GM21528 (cell line): ENCODE measurements at regions not wholly inside any gene's neighbourhood (a gene's known extent, or its start where the extent isn't known, plus 50 kb on each side); places are given as distances from the start of the nearest gene placed in this dataset.

ENCODE experiments used
- ATAC-seq: cut with Tn5 transposase; IDR thresholded peaks from one replicate; pipeline ENCODE4 v1.9.1; 2021; ENCODE audit warnings: mild to moderate bottlenecking, moderate library complexity; ENCODE audit not compliant: unreplicated experiment, low FRiP score

DNA sequence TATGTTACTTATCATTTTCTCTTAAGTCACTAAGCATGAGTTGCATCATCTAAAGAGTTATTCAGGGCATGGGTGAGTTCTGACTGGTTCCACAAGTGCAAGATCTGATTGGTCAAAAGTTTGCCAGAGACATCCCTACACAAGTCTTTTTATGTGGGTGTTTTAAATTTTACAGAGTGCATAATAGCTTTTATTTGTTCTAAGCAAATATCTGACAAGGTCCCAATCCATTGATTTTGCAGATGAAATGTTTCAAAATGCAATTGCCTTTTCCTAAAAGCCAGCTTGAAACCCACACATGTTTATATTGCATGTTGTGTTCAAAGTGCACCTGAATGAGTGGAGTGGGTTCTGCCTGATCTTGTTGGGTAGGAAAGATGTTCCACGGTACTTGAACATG, 101.7 kb upstream of the PAX6 start:
- ATAC-seq: no peak

- ATAC-seq: no peak
Measured at GRCh38 chr11:31910950-31911576, 99.9 kb upstream of the PAX6 start.

- no peak for ATAC-seq
Measured at GRCh38 chr11:31903225-31904074, 92.3 kb upstream of the PAX6 start.

- no peak for ATAC-seq
Measured at GRCh38 chr11:31902706-31903105, 91.6 kb upstream of the PAX6 start.

DNA sequence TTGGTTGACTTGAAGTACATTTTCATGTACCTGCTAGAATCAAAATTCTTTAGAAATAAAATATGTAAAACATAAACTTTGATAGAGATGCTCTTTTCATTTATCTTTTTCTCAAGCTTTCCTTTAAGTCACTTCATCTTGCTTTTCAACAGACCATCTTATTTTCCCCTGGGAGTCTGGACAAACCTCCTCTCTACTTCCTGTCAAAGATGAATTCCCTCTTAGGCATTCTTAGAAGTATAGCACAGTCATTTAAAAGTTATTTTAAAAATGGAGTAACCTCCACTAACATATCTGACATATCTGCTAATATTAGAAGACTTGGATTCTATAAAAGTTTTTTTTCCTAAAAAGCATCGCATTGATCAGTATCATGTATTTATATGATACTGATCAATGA, 84.8 kb upstream of the PAX6 start:
- no peak for ATAC-seq

GRCh38 chr11:31887180-31887579, 76.1 kb upstream of the PAX6 start:
- ATAC-seq: no peak

GRCh38 chr11:31884080-31884479, 73.0 kb upstream of the PAX6 start:
- ATAC-seq: no peak

GRCh38 chr11:31883435-31883834, 72.3 kb upstream of the PAX6 start:
- ATAC-seq: no peak

GRCh38 chr11:31882951-31883392, 71.8 kb upstream of the PAX6 start:
- ATAC-seq: no peak

DNA sequence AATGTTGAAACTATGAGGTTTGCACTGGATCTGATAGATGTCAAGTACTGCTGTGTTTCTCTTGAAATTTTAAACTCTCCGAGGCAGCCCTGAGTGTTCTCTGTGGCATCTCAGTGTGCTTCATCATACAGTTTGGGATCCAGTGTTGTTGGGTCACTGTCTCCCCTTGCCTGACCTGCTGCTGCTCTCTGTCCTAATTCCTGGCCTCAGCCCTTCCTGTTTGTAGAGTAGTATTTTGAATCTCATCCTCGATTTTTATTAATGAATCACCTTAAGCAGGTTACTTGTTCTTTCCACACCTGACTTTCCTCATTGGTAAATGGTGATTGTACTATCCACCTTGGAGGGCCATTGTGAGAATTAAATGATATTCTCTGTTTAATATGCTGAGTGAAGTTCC, 70.7 kb upstream of the PAX6 start:
- ATAC-seq: no peak

DNA sequence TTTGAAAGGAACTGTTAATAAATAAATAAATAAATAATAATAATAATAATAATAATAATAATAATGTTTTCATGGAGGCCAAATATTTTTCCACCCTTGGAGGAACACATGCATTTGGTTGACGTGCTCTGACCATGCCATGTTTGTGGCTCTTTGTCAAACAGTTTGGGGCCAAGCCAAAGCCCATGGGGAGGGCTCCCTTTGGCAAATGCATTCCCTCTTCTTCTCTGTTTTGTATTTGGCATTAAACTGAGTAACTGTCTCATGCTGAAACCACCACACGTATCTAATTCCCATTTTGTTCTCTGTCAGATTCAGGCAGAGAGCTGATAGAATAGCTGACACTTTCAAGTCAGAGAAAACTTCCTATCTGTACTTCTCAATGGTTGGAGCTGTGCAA, 68.6 kb upstream of the PAX6 start:
- ATAC-seq: no peak

DNA sequence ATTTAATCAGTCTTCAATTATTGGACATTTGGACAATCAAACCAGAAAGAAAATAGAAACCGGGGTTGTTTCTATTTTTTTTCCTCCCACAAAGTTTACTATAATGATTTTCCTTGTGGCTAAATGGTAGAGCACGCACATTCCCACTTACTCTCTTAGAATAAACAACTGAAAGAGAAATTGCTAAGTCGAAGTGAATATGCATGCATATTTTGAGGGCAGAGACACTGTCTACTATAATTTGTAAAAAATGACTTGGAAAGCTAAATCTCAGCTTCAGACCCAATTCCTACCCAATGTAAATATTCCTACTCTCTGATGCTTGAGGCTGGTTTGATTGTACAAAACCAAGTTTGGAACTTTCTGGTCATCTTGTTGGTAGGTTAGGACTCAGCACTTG, 66.7 kb upstream of the PAX6 start:
- ATAC-seq: no peak

- no peak for ATAC-seq
Measured at GRCh38 chr11:31877083-31877482, 66.0 kb upstream of the PAX6 start.

- no peak for ATAC-seq
Measured at GRCh38 chr11:31875866-31876560, 64.9 kb upstream of the PAX6 start.

GRCh38 chr11:31874631-31875191, 63.6 kb upstream of the PAX6 start:
- ATAC-seq: no peak

- no peak for ATAC-seq
Measured at GRCh38 chr11:31873124-31873523, 62.0 kb upstream of the PAX6 start.

GRCh38 chr11:31872076-31872443, 60.9 kb upstream of the PAX6 start:
- ATAC-seq: no peak

GRCh38 chr11:31871310-31872075, 60.4 kb upstream of the PAX6 start:
- no peak for ATAC-seq

DNA sequence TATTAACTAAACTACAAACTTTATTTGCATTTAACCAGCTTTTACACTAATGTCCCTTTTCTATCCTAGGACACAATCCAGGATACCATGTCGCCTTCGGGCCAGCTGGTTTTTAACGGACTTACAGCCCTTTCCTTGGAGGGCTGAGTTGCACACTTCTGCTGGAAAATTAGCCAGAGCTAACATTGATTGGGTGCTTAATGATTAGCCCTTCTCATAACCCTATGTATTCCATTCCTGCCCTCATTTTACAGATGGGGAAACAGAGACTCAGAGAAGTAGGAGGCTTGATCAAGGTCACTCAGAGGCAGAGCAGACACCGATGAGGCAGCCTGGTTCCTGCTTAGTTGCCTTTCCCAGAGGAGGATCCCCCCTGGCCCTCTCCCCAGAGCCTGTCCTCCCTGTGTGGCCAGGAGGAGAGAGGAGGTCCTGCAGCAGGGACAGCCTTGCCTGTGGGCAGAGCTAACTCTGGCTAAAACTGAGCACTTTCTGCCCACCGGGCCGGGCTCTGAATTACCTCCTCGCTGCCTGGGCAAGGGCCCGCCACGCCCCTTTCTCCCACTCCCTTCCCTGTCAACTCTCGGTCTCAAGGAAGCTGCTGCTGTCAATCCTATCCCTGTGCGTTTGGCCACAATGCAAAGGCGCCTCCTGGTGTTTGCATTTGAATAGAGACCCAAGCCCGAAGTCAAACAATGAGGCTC, 59.6 kb upstream of the PAX6 start:
- no peak for ATAC-seq

- no peak for ATAC-seq
Measured at GRCh38 chr11:31869986-31870385, 58.9 kb upstream of the PAX6 start.
